ENCODE measurements at regions not wholly inside any gene's neighbourhood (a gene's known extent, or its start where the extent isn't known, plus 50 kb on each side); places are given as distances from the start of the nearest gene placed in this dataset.

DNA sequence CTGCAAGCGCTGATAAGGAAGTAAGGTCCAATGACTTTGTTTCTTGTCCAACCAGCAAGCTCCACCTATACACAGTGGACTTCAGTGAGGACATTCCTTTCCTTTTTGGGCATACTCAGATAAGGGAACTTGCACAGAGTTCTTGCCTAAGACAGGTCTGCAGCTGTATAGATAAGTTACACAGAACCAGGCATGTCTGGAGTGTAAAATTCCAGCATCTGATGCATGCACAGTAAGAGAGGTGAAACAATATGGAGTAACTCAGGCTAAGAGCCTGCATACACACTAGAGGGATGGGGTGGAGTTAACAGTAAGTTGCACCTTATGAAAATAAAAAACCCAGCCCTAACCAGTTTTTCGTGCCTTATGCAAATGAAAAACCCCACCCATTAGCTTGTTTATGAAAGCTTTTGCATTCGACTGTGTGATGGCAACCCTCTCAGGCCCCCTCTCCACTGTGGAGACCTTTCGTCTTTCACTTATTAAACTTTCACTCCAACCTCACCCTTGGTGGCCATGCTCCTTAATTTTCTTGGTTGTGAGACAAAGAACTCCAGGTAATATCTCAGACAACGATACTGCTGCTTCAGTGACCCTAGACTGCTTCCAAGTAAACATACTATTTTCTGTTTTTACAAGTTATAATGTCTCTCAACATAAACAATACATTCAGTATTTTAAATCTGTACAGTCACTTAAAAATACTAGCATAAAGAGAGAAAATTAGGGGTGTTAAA is 2859.0 kb upstream of the PCDH20 start:
- TF ChIP-seq, protein P1, sequence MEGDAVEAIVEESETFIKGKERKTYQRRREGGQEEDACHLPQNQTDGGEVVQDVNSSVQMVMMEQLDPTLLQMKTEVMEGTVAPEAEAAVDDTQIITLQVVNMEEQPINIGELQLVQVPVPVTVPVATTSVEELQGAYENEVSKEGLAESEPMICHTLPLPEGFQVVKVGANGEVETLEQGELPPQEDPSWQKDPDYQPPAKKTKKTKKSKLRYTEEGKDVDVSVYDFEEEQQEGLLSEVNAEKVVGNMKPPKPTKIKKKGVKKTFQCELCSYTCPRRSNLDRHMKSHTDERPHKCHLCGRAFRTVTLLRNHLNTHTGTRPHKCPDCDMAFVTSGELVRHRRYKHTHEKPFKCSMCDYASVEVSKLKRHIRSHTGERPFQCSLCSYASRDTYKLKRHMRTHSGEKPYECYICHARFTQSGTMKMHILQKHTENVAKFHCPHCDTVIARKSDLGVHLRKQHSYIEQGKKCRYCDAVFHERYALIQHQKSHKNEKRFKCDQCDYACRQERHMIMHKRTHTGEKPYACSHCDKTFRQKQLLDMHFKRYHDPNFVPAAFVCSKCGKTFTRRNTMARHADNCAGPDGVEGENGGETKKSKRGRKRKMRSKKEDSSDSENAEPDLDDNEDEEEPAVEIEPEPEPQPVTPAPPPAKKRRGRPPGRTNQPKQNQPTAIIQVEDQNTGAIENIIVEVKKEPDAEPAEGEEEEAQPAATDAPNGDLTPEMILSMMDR (IDR thresholded peaks at IDR 0.05; ENCODE audit: low read depth, low read length), result no peak
- no peak for TF ChIP-seq EZH2phosphoT487 (IDR thresholded peaks at IDR 0.05; ENCODE audit: low read depth)
